ENCODE measurements at regions not wholly inside any gene's neighbourhood (a gene's known extent, or its start where the extent isn't known, plus 50 kb on each side); places are given as distances from the start of the nearest gene placed in this dataset.

DNA sequence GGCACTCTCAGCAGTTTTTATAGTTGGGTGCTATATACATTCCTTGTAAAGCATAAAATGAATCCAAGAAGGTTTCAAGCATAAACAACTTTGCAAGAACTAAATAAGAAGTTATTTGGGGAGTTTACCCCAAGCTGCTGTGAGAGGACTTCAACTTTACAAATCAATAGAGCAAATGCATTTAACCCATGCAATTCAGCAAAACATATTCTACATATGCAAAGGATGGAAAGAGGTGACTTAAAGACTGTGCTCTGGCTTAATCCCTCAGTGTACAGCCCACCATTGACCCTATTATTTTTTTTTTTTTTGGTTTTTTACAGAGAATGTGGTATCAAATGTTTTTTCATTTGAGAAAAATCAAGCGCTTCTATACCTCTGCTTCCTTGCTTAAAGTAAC, 736.5 kb downstream of the CETN3 start:
- TF ChIP-seq POLR2A (IDR thresholded peaks at IDR 0.05) = no peak
- TF ChIP-seq POLR2AphosphoS5 (IDR thresholded peaks at IDR 0.05) = no peak
- TF ChIP-seq CTCF (IDR thresholded peaks at IDR 0.05 in 8 of 11, conservative IDR thresholded peaks at IDR 0.05 in 3 of 11) = no peak

Measured in spleen (tissue), 7 donors.